Type B pancreatic cell (in vitro differentiated cells): ENCODE measurements at regions not wholly inside any gene's neighbourhood (a gene's known extent, or its start where the extent isn't known, plus 50 kb on each side); places are given as distances from the start of the nearest gene placed in this dataset.
A peak's percentile ranks its signal among the peaks of the same experiment; 100 is the strongest.

Source experiments
- DNase-seq: peaks from one replicate; pipeline ENCODE4 v3.0.0; 2021; ENCODE audit warnings: mixed read lengths; ENCODE audit not compliant: unreplicated experiment; ENCODE audit errors: extremely low spot score
- H3K27ac Mint-ChIP-seq: 2 replicates; pipeline ENCODE4 v1.8.0; 2021; ENCODE audit warnings: mild to moderate bottlenecking, mixed read lengths
- H3K27me3 Mint-ChIP-seq: 2 replicates; pipeline ENCODE4 v1.8.0; 2021; ENCODE audit warnings: mixed read lengths
- H3K36me3 Mint-ChIP-seq: 2 replicates; pipeline ENCODE4 v1.8.0; 2021; ENCODE audit warnings: mixed read lengths
- H3K4me1 Mint-ChIP-seq: one replicate; pipeline ENCODE4 v1.8.0; 2021; ENCODE audit warnings: mixed read lengths; ENCODE audit not compliant: unreplicated experiment
- H3K4me3 Mint-ChIP-seq: 2 replicates; pipeline ENCODE4 v1.8.0; 2021; ENCODE audit warnings: mild to moderate bottlenecking, mixed read lengths
- H3K9me3 Mint-ChIP-seq: 2 replicates; pipeline ENCODE4 v1.8.0; 2021; ENCODE audit warnings: mixed read lengths
- TF ChIP-seq, protein P1 (sequence below): fragments of 200-600 bp; sonication (generic); conservative IDR thresholded peaks from 2 replicates; pipeline ENCODE4 v1.5.0; 2021; ENCODE audit warnings: antibody characterized with exemption, mild to moderate bottlenecking

DNA sequence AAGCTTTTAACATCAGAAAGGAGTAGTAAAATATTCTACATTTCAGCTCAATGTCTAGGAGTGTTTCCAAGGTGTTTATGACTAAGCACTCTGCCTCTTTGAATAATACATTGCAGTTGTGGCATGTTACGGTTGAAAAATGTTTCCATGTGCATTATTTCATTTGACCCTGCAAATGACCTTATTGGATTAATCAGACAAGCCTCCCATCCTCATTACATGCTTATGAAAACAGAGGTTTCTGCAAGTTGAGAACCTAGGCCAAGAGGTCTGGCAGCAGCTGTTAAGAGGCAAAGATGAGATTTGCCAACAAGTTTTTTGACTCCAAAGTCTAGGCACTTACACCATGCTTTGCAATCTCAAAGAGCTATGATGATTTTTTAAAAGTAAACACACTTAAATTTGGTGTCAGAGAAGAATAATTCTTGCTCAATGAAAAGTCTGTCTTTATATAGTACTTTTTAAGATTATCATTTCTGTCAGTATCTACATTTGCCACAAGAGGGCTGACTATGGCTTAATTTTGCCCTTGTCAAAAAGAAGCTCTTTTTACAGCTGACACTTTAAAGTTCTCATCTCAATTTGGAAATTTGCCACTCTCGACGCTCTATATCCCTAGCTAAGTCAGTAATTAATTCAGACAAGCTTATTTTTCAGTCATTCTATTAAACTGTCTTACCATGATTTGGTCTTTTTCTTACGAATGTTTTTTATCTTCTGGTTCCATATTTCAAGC lies 260.6 kb downstream of the PAX3 start:
- no peak for DNase-seq
- Mint-ChIP-seq H3K36me3 (no peaks in the 10 kb centered on the region), H3K27ac (no peak overlapping the region), H3K4me1 (no peaks in the 10 kb centered on the region), H3K27me3 (peaks cover 4% of the 10 kb centered on the region), H3K9me3 (no peaks in the 10 kb centered on the region), H3K4me3 (no peak overlapping the region)
- TF ChIP-seq, protein P1, sequence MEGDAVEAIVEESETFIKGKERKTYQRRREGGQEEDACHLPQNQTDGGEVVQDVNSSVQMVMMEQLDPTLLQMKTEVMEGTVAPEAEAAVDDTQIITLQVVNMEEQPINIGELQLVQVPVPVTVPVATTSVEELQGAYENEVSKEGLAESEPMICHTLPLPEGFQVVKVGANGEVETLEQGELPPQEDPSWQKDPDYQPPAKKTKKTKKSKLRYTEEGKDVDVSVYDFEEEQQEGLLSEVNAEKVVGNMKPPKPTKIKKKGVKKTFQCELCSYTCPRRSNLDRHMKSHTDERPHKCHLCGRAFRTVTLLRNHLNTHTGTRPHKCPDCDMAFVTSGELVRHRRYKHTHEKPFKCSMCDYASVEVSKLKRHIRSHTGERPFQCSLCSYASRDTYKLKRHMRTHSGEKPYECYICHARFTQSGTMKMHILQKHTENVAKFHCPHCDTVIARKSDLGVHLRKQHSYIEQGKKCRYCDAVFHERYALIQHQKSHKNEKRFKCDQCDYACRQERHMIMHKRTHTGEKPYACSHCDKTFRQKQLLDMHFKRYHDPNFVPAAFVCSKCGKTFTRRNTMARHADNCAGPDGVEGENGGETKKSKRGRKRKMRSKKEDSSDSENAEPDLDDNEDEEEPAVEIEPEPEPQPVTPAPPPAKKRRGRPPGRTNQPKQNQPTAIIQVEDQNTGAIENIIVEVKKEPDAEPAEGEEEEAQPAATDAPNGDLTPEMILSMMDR = peak; percentile 84

DNA sequence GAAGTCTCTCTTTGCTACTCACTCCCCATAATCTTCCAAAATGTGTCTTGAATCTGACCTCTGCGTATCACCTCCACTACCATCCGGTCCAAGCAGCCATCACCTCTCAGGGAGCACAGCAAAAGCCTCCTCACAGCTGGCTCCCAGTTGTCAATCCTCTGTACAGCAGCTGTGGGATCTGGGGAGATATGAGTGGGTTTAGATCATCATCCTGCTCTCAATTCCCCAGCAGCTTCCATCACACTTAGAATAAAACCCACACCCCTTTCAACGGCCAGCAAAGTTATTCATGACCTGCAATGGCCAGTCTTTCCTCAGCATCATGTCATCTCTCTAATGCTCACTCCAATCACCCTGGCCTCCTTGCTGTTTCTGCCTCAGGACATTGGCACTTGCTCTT lies 261.6 kb downstream of the PAX3 start:
- no peaks in the 10 kb centered on the region for H3K36me3 Mint-ChIP-seq
- no peaks in the 10 kb centered on the region for H3K4me1 Mint-ChIP-seq
- H3K4me3 Mint-ChIP-seq = no peak overlapping the region
- no peak overlapping the region for H3K27ac Mint-ChIP-seq
- no peaks in the 10 kb centered on the region for H3K9me3 Mint-ChIP-seq
- peaks cover 5% of the 10 kb centered on the region for H3K27me3 Mint-ChIP-seq
- TF ChIP-seq, protein P1 = no peak
- DNase-seq = no peak

DNA sequence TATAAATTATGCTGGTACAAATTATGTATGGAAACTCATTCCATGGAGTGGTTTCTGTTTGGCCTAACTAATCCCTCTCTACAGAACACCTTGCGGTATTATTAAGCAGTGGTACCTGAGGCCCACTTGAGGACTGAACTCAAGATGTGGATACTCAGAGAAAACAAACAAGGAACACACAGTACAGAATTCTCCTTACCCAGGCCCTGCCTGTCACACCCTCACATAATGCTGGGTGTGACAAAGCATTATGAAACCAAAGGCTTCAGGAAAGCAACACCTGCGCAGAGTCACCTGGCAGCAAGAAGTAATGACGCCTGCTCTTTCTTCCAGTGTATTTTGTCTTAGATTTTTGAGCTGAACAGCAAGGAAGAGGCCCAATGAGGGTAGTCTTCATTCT lies 264.7 kb downstream of the PAX3 start:
- Mint-ChIP-seq H3K27ac (no peak overlapping the region), H3K4me3 (no peak overlapping the region), H3K27me3 (peaks cover 2% of the 10 kb centered on the region), H3K36me3 (no peaks in the 10 kb centered on the region), H3K4me1 (no peaks in the 10 kb centered on the region), H3K9me3 (peaks cover 2% of the 10 kb centered on the region)
- TF ChIP-seq, protein P1 = no peak
- no peak for DNase-seq

DNA sequence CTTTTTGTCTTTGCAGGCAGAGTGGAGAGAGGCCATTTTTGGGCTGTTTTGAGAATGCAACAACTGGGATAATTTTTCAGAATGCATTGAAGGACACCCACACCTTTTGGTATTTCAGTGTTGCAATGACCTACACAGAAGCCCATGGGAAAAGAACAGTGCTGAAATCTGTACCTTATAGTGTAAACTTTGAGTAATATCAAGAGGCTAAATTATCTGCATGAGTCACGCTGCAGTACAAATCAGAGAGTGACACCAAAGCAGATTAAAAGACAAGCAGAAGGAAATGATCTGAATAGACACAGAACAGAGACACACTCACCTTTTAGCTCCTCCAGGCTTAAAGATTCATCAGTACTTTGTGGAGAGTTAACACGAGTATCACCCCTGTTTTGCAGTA lies 265.3 kb downstream of the PAX3 start:
- H3K4me3 Mint-ChIP-seq = no peak overlapping the region
- no peaks in the 10 kb centered on the region for H3K4me1 Mint-ChIP-seq
- H3K27me3 Mint-ChIP-seq = peaks cover 5% of the 10 kb centered on the region
- H3K36me3 Mint-ChIP-seq = no peaks in the 10 kb centered on the region
- no peak for DNase-seq
- H3K27ac Mint-ChIP-seq = no peak overlapping the region
- peaks cover 7% of the 10 kb centered on the region for H3K9me3 Mint-ChIP-seq
- TF ChIP-seq, protein P1 = no peak

DNA sequence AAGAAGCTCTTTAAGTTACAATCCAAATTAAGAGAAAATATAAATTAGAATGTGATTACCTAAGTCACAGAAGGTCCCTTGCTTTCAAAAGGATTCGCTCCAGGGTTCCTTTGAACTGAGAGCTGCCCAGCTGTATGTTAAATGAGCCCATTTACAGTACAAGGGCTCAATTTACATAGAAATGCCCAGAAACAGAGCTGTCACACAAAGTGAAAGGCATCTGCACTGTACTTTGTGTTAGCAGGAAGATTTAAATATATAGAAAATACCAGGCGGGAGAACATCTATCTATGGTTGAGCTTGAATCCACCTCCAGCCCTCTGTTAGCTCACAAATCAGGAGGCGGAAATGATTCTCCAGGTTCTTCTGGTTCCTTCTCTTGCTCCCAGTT lies 272.9 kb downstream of the PAX3 start:
- no peaks in the 10 kb centered on the region for H3K36me3 Mint-ChIP-seq
- peaks cover 5% of the 10 kb centered on the region for H3K4me1 Mint-ChIP-seq
- no peak overlapping the region for H3K4me3 Mint-ChIP-seq
- H3K27me3 Mint-ChIP-seq = peaks cover 30% of the 10 kb centered on the region
- peaks cover 8% of the 10 kb centered on the region for H3K9me3 Mint-ChIP-seq
- TF ChIP-seq, protein P1 = no peak
- no peak overlapping the region for H3K27ac Mint-ChIP-seq
- DNase-seq = no peak
